Omental fat pad (tissue), 3 donors: ENCODE measurements at regions not wholly inside any gene's neighbourhood (a gene's known extent, or its start where the extent isn't known, plus 50 kb on each side); places are given as distances from the start of the nearest gene placed in this dataset.

Experiments used
- ATAC-seq: fragments of 150-250 bp; one replicate; pipeline ENCODE4 v1.9.1; 2016; ENCODE audit warnings: mild to moderate bottlenecking, moderate library complexity; ENCODE audit not compliant: low FRiP score
- DNase-seq: peaks from one replicate; pipeline ENCODE4 v3.0.0-alpha.2; 2019; ENCODE audit warnings: low spot score
- CTCF ChIP-seq, 3 donors: fragments of 450-650 bp; IDR thresholded peaks; one replicate each; pipeline ENCODE4 v1.5.1; 2016 to 2017; ENCODE audit warnings: antibody characterized with exemption in 3 of 3, mild to moderate bottlenecking in 3 of 3, moderate library complexity in 2 of 3

- ATAC-seq, result no peak
- TF ChIP-seq CTCF (IDR thresholded peaks at IDR 0.05), result no peak
- DNase-seq, result no peak
These were observed 719.1 kb upstream of the ANO3 start for GRCh38 chr11:25612806-25613205.

GRCh38 chr11:25613451-25613850, 718.5 kb upstream of the ANO3 start:
- no peak for DNase-seq
- TF ChIP-seq CTCF (IDR thresholded peaks at IDR 0.05), result no peak

GRCh38 chr11:25613865-25614264, 718.1 kb upstream of the ANO3 start:
- no peak for ATAC-seq
- TF ChIP-seq CTCF (IDR thresholded peaks at IDR 0.05), result no peak
- DNase-seq, result no peak

More at GRCh38 chr11:25613451-25613850, 718.5 kb upstream of the ANO3 start:
- no peak for ATAC-seq

GRCh38 chr11:25615069-25615468, 716.9 kb upstream of the ANO3 start:
- no peak for DNase-seq
- no peak for ATAC-seq
- TF ChIP-seq CTCF (IDR thresholded peaks at IDR 0.05), result no peak

- TF ChIP-seq CTCF (IDR thresholded peaks at IDR 0.05), result no peak
- ATAC-seq (no peak), DNase-seq (no peak)
These were observed 716.1 kb upstream of the ANO3 start for GRCh38 chr11:25615841-25616240.

- TF ChIP-seq CTCF (IDR thresholded peaks at IDR 0.05), result no peak
- ATAC-seq, result no peak
These were observed 706.8 kb upstream of the ANO3 start for GRCh38 chr11:25625094-25625493.

GRCh38 chr11:25628030-25628429, 703.9 kb upstream of the ANO3 start:
- TF ChIP-seq CTCF (IDR thresholded peaks at IDR 0.05), result no peak
- ATAC-seq (no peak), DNase-seq (no peak)

More at GRCh38 chr11:25625094-25625493, 706.8 kb upstream of the ANO3 start:
- DNase-seq, result no peak
